ENCODE measurements at regions not wholly inside any gene's neighbourhood (a gene's known extent, or its start where the extent isn't known, plus 50 kb on each side); places are given as distances from the start of the nearest gene placed in this dataset.

GRCh38 chr16:8262299-8262698, 328.0 kb downstream of the TMEM114 start:
- DNase-seq (ENCODE audit: low spot score): no peak

GRCh38 chr16:8260140-8260539, 330.2 kb downstream of the TMEM114 start:
- DNase-seq (ENCODE audit: low spot score): no peak

GRCh38 chr16:8258523-8258922, 331.8 kb downstream of the TMEM114 start:
- no peak for DNase-seq (ENCODE audit: low spot score)

- no peak for DNase-seq (ENCODE audit: low spot score)
Measured at GRCh38 chr16:8257561-8257960, 332.8 kb downstream of the TMEM114 start.

GRCh38 chr16:8254405-8254804, 335.9 kb downstream of the TMEM114 start:
- no peak for DNase-seq (ENCODE audit: low spot score)

GRCh38 chr16:8253718-8254117, 336.6 kb downstream of the TMEM114 start:
- DNase-seq (ENCODE audit: low spot score): no peak

- no peak for DNase-seq (ENCODE audit: low spot score)
Measured at GRCh38 chr16:8251727-8252126, 338.6 kb downstream of the TMEM114 start.

GRCh38 chr16:8251298-8251697, 339.0 kb downstream of the TMEM114 start:
- DNase-seq (ENCODE audit: low spot score): no peak

GRCh38 chr16:8247993-8248392, 342.3 kb downstream of the TMEM114 start:
- DNase-seq (ENCODE audit: low spot score): no peak

- DNase-seq (ENCODE audit: low spot score): no peak
Measured at GRCh38 chr16:8243981-8244380, 346.3 kb downstream of the TMEM114 start.

- DNase-seq (ENCODE audit: low spot score): no peak
Measured at GRCh38 chr16:8241408-8241807, 348.9 kb downstream of the TMEM114 start.

- DNase-seq (ENCODE audit: low spot score): no peak
Measured at GRCh38 chr16:8239443-8239842, 350.9 kb downstream of the TMEM114 start.

GRCh38 chr16:8237452-8237851, 352.9 kb downstream of the TMEM114 start:
- no peak for DNase-seq (ENCODE audit: low spot score)

- DNase-seq (ENCODE audit: low spot score): no peak
Measured at GRCh38 chr16:8236816-8237215, 353.5 kb downstream of the TMEM114 start.

GRCh38 chr16:8230497-8230896, 359.8 kb downstream of the TMEM114 start:
- no peak for DNase-seq (ENCODE audit: low spot score)

GRCh38 chr16:8229011-8229520, 361.2 kb downstream of the TMEM114 start:
- no peak for DNase-seq (ENCODE audit: low spot score)

- no peak for DNase-seq (ENCODE audit: low spot score)
Measured at GRCh38 chr16:8217201-8217600, 373.1 kb downstream of the TMEM114 start.

- no peak for DNase-seq (ENCODE audit: low spot score)
Measured at GRCh38 chr16:8204769-8205168, 385.5 kb downstream of the TMEM114 start.

GRCh38 chr16:8204096-8204495, 386.2 kb downstream of the TMEM114 start:
- DNase-seq (ENCODE audit: low spot score): no peak

GRCh38 chr16:8203101-8203500, 387.2 kb downstream of the TMEM114 start:
- no peak for DNase-seq (ENCODE audit: low spot score)

GRCh38 chr16:8200839-8201238, 389.5 kb downstream of the TMEM114 start:
- no peak for DNase-seq (ENCODE audit: low spot score)

- DNase-seq (ENCODE audit: low spot score): no peak
Measured at GRCh38 chr16:8199390-8199789, 390.9 kb downstream of the TMEM114 start.

- no peak for DNase-seq (ENCODE audit: low spot score)
Measured at GRCh38 chr16:8194794-8195193, 395.5 kb downstream of the TMEM114 start.

GRCh38 chr16:8188841-8189240, 401.5 kb downstream of the TMEM114 start:
- DNase-seq (ENCODE audit: low spot score): no peak

All from germinal center (tissue), 1 donor.